GM21526 (cell line): ENCODE measurements at regions not wholly inside any gene's neighbourhood (a gene's known extent, or its start where the extent isn't known, plus 50 kb on each side); places are given as distances from the start of the nearest gene placed in this dataset.
"Not testable (repeated sequence)": the region's sequence is repeated elsewhere in the genome, so short reads cannot be mapped to it uniquely, and the experiment has no call there.

Source experiments
- ATAC-seq: cut with Tn5 transposase; IDR thresholded peaks from one replicate; pipeline ENCODE4 v1.9.1; 2021; ENCODE audit warnings: moderate library complexity; ENCODE audit not compliant: unreplicated experiment, low FRiP score

DNA sequence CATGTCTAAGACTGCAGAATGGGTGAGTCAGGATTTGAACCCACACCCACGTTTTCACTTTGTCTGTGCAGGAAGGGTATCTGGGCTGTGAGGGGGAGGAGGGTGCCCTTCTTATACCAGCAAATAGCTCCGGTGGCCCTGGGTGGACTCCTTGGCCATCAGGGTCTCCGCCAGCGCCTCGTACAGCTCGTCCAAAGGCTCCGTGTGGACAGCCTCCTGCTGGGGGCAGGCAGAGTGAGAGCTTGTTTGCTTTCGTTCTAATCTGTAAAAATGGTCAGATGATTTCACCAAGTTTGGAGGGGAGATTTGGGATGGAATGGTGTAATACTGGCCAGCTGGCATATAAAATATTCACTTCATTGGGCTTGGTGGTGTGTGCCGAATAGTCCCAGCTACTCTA lies 111.7 kb upstream of the CCZ1B start:
- not testable (repeated sequence) for ATAC-seq

DNA sequence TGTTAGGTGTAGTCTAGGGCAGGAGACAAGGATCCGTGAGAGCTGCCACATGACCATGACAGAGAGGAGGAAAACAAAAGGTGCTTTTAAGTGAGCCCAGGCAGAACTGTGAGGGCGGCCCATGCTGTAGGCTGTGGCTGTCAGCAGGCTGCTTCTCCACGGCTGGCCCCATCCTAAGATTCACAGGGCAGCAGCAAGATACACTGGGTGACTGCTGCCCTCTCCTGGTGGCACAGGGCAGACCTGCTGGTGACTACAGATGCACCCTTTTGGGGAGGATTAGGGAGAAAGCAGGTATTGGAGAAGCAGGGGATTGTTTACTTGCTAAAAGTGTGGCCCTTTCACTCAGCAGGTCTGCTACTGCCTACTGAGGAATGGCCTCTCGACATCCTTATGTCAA lies 112.2 kb upstream of the CCZ1B start:
- ATAC-seq, result not testable (repeated sequence)

DNA sequence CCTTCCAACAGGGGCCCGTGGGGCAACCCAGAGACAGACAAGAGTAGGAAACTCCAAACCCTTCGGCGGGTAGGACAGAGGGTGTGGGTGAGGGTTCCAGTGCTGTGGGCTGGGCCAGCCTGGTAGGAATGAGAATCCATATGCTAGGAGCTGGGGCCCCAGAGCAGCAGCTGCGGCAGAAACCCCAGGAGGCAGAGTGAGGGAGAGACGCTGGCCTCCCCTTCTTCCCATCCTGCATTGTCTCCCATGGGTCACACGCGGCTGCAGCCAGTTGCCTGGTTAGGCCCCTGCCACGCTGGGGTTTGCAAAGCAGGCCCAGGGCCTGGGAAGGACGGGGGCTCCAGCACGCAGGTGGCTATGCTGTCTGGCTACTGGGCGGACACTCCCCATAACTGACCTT lies 113.1 kb upstream of the CCZ1B start:
- not testable (repeated sequence) for ATAC-seq

DNA sequence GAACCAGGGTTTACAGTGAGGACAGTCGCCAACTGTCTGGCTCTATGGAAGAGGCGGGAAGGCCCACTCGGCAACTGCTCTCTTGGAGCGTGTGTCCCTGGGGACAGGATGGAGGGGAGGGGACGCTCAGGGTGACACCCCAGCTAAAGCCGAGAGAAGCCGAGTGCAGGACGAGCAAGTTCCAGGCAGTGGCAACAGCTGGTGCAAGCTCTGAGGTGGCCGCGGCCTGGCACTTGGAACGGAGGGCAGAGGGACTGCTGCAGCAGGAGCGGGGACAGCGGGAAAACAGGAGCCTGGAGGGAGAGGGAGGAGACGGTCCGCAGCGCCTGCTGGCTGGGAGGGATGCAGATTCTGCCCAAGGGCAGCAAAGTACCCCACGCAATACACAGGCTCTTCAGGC lies 113.8 kb upstream of the CCZ1B start:
- ATAC-seq, result not testable (repeated sequence)

DNA sequence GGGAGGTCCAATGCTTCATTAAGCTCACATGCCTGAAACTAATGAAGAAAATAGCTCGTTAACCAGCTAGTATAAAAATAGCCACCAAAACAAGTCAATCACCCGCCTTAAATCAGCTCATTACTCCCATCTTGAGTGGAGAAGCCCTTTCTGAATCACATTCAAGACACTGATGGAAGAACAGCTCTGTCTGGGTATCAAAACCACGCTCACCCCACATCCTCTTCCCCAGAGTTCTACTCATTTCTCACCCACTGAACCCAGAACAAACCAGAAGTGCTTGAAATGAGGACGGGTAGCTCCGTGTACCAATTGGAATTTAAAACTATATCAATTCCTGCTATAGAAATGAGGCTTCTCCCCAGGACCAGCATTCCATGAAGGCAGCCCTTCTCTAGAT lies 120.8 kb upstream of the CCZ1B start:
- ATAC-seq, result not testable (repeated sequence)

DNA sequence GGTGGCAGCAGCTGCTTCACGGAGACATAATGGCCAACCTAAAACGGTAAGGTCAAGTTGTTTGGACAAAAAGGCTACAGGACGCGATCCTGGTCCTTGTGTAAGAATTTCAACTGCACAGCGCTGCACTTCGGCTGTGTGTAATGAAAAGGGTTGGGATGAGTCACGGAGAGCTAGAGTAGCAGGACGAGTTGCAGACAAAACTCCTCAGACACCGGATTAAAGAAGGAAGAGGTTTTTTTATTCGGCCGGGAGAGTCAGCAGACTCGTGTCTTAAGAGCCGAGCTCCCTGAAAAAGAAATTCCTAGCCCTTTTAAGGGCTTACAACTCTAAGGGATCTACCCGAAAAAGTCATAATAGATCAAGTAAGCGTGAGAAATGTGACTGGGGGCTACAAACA lies 124.2 kb upstream of the CCZ1B start:
- not testable (repeated sequence) for ATAC-seq

DNA sequence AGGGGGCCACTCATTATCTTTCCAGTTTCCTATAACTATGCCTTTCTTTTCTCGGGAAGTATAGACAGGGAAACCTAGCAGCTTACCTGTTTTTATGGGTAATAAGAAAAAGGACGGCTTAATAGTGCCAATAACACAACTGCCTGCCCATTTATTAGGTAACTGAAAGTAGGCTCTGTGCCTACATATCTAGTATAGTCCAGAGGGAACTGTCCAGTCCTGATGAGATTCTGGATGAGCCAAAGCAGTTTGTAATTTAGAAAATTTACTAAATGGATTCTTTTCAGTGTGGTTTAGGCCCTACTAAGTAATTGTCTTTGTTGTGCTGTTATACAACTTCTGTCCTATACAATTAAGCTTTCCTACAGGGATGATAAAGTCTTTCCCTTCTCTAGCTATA lies 125.5 kb upstream of the CCZ1B start:
- ATAC-seq, result not testable (repeated sequence)

DNA sequence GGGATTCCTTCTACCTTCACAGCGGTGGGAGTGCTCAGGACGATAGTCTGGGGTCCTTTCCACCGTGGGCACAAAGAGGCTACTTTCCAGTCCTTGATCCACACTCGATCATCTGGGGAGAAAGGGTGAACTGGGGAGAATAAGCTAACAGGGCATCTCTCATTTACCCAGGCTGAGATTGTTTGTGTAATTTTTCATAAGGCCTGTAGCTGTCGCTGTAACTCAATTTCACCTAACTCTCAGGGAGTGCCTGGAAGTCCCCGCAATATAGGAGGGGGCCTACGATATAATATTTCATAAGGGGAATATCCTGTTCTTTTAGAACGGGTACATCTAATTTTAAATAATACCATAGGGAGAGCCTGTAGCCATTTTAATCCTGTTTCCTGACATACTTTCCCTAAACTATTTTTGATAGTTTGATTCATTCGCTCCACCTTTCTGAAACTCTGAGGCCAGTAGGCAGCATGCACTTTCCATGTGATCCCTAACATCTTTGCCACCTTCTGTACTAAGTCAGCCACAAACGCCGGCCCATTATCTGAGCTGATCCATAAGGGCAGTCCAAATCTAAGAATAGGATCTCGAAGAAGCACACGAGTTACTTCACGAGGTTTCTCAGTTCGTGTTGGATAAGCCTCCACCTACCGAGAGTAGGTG lies 127.2 kb upstream of the CCZ1B start:
- ATAC-seq, result not testable (repeated sequence)

DNA sequence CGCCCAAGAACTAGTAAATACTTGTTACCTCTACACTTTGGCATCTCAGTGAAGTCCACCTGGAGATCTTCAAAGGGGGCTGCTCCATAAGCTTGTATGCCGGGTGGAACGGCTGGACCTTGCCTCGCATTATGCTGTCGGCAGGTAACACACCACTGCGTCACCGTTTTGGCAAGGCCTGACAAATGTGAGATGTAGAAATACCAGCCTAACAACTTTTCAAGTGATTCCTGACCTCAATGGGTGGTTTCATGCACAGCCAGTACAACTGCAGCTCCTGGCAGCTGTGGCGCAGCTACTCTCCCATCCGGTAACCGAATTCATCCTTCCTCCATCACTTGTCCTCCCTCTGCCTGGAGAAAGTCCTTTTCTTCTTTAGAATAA lies 127.7 kb upstream of the CCZ1B start:
- ATAC-seq, result not testable (repeated sequence)

DNA sequence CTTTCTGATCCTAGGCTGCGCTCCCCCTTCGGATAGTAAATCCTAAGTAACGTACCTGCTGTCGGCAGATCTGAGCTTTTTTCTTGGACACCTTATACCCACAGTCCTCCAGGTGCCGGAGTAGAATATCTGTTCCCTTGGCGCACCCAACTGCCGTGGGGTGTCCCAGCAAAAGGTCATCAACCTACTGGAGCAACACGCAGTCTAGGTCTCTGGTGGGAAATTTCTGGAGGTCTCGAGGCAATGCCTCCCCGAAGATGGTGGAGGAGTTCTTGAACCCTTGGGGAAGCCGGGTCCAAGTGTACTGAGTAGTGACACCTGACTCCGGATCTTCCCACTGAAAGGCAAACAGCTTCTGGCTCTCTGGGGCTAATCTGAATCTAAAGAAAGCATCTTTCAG lies 129.3 kb upstream of the CCZ1B start:
- ATAC-seq, result not testable (repeated sequence)

DNA sequence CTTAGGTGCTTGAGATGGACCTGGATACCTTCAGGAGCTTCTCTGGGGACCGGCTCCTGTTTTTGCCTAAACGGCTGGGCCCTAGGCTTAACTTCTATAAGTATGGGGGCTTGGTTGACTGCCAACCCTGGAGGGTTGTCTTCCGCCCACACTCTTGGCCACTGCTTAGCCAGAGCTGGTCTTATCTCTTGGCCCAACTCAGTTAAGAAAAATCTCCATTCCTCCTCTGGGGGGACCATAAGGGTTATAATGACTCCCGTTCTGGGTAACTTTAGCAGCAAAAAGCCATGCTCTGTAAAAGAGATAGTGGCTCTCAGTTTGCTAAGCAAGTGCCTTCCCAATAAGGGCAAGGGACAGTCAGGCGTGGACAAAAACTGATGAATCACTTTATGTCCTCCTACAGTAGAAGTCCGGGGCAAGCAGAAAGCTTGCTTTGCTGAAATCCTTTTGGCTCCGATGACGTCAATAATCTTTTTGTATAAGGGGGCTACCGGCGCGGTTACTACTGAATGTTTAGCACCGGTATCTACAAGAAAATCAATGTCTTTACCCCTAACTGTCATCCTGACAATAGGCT lies 130.0 kb upstream of the CCZ1B start:
- not testable (repeated sequence) for ATAC-seq

DNA sequence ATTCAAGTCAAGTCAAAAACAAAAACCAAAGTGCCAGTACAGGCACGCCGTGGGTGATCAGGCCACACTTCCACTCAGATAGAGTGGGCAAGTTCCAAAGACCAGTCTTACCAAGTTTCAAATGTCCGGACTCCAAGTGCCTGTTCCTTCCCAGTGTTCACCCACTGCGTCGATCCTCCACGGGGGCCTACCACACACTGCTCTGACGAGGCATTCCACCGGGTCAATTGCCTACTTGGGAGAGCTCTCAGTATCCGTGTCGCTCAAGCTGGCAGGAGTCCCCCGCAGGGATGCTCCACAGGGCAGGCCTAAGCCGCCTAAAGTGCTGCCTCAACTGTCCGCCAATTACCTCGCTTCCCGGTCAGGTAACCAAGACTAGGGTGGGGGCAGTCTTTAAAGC lies 132.3 kb upstream of the CCZ1B start:
- not testable (repeated sequence) for ATAC-seq

DNA sequence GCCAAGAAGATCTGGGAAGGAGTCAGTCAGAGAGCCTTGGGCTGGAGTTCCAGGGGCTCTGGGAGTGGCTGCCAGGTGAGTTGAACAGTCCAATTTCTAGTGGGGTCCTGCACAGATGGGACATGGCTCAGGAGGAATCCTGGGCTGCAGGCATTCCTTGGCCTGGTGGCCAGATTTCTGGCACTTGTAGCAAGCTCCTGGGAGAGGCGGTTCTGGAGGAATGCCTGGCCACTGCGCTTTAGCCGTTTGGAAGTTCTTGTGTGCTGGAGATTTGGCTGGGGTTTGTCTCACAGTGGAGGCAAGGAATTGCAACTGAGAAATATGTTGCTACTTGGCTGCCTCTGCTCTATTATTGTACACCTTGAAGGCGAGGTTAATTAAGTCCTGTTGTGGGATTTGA lies 133.9 kb upstream of the CCZ1B start:
- not testable (repeated sequence) for ATAC-seq

DNA sequence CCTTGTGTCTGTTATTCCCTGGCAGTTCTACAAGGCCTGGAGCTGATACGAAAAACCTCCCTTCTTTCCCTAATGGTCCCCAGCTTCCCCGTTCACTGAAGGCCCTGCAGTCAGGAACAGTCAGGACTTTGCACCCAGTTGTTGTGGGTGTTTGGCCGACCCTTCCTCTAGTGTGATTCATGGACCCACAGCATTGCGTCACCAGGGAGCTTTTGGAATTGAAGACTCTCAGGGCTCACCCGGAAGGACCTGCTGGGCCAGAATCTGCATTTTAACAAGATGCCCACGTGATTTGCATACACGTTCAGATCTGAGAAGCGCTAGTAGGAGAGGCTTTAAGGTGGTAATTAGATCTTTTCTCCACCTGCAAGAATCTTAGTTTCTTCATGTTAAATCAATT lies 136.8 kb upstream of the CCZ1B start:
- not testable (repeated sequence) for ATAC-seq

DNA sequence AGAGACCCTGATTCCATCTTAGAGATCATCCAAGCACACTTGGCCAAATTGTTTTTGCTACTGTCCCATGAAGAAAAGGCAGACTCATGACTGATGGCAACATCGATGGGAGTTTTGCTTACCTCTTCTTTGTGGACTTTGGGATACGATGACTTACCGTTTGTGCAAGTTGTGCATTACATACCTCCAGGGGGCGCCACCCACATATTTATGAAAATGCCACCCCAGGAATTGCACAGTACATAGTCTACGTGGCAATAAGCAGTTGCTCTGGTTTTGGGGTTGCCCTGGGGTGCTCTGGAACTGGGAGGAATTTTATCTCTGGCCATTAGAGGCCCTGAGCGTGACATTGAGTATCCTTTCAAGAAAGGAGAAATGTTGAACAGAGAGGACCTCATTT lies 139.0 kb upstream of the CCZ1B start:
- ATAC-seq, result not testable (repeated sequence)

DNA sequence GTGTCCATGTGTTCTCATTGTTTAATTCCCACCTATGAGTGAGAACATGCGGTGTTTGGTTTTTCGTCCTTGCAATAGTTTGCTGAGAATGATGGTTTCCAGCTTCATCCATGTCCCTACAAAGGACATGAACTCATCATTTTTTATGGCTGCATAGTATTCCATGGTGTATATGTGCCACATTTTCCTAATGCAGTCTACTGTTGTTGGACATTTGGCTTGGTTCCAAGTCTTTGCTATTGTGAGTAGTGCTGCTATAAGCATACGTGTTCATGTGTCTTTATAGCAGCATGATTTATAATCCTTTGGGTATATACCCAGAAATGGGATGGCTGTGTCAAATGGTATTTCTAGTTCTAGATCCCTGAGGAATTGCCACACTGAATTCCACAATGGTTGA lies 144.1 kb upstream of the CCZ1B start:
- ATAC-seq, result not testable (repeated sequence)

DNA sequence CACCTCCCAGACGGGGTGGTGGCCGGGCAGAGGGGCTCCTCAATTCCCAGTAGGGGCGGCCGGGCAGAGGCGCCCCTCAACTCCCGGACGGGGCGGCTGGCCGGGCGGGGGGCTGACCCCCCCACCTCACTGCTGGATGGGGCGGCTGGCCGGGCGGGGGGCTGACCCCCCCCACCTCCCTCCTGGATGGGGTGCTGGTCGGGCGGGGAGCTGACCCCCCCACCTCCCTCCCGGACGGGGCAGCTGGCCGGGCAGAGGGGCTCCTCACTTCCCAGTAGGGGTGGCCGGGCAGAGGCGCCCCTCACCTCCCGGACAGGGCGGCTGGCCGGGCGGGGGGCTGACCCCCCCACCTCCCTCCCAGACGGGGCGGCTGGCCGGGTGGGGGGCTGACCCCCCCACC lies 148.8 kb upstream of the CCZ1B start:
- not testable (repeated sequence) for ATAC-seq

DNA sequence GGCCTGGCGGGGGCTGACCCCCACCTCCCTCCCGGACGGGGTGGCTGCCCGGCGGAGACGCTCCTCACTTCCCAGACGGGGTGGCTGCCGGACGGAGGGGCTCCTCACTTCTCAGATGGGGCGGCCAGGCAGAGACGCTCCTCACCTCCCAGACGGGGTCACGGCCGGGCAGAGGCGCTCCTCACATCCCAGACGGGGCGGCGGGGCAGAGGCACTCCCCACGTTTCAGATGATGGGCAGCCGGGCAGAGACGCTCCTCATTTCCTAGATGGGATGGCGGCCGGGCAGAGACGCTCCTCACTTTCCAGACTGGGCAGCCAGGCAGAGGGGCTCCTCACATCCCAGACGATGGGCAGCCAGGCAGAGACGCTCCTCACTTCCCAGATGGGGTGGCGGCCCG lies 149.3 kb upstream of the CCZ1B start:
- ATAC-seq, result not testable (repeated sequence)

DNA sequence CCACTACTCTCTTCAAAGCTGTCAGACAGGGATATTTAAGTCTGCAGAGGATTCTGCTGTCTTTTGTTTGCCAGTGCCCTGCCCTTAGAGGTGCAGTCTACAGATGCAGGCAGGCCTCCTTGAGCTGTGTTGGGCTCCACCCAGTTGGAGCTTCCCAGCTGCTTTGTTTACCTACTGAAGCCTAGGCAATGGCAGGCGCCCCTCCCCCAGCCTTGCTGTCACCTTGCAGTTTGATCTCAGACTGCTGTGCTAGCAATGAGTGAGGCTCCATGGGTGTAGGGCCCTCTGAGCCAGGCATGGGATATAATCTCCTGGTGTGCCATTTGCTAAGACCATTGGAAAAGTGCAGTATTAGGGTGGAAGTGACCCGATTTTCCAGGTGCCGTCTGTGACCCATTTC lies 151.3 kb upstream of the CCZ1B start:
- not testable (repeated sequence) for ATAC-seq

DNA sequence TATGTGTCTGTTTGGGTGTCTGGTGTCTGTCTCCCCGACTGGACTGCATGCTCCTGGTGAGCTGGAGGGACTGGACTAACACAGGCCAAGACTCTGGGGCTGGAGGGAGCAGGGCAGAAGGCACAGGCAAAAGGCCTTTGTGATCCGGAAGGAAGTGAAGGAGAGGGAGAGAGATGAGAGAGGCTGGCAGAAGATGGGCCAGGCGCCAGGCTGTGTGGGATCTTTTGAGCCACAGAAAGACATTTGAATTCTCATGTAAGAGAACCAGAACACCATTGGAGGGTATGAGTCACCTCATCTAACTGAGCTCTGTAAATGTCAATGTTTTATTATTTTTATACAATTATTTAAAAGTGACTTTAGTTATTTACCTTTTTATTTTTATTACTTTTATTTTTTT lies 152.3 kb upstream of the CCZ1B start:
- not testable (repeated sequence) for ATAC-seq

DNA sequence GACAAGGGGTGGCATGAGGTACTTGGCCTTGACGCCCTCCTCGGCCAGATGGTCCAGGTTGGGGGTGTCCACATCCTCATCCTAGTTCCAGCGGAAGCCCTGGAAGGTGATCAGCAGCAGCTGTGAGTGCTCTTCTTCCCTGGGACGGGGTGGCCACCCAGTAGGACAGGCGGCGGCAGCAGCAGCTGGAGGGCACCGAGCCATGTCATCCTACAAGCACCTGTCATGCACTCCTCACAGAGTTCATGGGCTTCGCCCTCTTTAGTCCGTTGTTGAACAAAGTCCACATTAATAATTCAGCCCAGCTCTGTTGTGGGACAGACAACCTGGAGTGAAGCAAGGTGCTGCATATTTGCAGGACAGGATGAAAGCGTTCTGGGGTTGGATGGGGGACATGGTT lies 153.4 kb upstream of the CCZ1B start:
- ATAC-seq, result not testable (repeated sequence)

DNA sequence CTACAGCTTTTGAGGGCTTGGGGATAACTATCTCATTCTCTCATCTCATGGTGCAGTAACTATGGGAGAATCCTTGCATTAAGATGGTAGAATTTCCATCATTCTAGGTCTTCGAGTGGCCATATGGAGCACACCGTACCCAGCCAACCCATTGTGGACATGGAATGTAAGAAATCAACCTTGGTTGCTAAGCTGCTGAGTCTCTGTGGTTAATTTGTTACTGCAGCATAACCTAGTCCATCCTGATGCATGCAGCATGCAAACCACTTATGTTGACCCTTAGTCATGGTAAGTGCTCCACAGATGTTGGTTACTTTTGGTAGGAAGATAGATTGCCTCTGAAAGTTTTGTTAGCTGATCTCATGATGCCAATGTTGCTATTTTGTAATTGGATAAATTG lies 156.3 kb upstream of the CCZ1B start:
- ATAC-seq, result not testable (repeated sequence)
